AG04449 (cell line): ENCODE measurements at regions not wholly inside any gene's neighbourhood (a gene's known extent, or its start where the extent isn't known, plus 50 kb on each side); places are given as distances from the start of the nearest gene placed in this dataset.

Experiments used
- CTCF ChIA-PET: fragments of 350-600 bp; formaldehyde crosslinking; extraction: SDS; loops from one replicate; lab custom pipeline; 2021; ENCODE audit warnings: antibody characterized with exemption; lab: Yijun Ruan, JAX
- POLR2A ChIA-PET: fragments of 400-600, 350-600 bp; formaldehyde crosslinking; extraction: SDS; loops from one replicate; lab custom pipeline; 2020; ENCODE audit warnings: antibody characterized with exemption, inconsistent platforms; lab: Yijun Ruan, JAX
- DNase-seq: peaks from one replicate; pipeline ENCODE4 v3.0.0-alpha.2; 2010; ENCODE audit warnings: low read depth, low spot score
- H3K4me3 ChIP-seq: 2 replicates; pipeline ENCODE4 v1.5.1; 2011; ENCODE audit warnings: low read depth, mild to moderate bottlenecking, control low read depth, low read length
- TF ChIP-seq, protein P1 (sequence below): IDR thresholded peaks from one replicate; pipeline ENCODE4 v1.5.1; 2011; ENCODE audit warnings: mild to moderate bottlenecking, moderate library complexity, low read length, control low read depth, inconsistent platforms; ENCODE audit not compliant: insufficient read depth; ENCODE audit errors: missing control alignments

DNA sequence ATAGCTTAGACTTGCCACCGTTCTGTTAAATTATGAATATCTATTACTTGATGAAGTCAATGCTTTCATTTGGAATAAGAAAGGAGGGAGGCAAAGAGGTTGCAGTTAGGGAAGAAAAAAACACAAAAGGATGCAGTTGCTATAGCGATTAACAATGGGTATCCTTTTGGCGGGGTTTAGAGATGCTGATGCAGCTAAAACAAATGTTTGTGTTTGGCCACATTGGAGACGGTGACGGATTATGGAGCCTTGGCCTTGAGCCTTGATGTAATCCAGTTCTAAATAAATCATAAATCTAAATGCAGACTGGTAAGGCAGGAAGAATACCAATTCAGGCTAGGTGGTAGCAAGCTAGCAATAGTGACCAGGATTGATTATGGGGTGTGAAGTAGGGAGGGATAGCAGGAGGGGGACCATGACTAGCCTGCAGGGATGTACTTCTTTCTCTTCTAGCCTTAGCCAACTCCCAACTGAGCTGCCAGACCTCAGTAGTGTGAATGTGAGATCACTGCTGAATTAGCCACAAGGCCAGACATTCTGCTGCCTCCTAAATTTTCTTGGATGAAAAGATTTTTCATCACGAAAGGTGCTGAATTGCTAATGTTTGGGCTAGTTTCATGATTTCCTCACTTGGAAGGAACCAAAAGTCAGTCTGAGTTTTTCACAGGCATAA lies 160.3 kb downstream of the TLR4 start:
- ChIA-PET POLR2A (no interaction called here), CTCF (no interaction called here)
- no peak for DNase-seq
- TF ChIP-seq, protein P1, sequence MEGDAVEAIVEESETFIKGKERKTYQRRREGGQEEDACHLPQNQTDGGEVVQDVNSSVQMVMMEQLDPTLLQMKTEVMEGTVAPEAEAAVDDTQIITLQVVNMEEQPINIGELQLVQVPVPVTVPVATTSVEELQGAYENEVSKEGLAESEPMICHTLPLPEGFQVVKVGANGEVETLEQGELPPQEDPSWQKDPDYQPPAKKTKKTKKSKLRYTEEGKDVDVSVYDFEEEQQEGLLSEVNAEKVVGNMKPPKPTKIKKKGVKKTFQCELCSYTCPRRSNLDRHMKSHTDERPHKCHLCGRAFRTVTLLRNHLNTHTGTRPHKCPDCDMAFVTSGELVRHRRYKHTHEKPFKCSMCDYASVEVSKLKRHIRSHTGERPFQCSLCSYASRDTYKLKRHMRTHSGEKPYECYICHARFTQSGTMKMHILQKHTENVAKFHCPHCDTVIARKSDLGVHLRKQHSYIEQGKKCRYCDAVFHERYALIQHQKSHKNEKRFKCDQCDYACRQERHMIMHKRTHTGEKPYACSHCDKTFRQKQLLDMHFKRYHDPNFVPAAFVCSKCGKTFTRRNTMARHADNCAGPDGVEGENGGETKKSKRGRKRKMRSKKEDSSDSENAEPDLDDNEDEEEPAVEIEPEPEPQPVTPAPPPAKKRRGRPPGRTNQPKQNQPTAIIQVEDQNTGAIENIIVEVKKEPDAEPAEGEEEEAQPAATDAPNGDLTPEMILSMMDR: no peak
- no peak overlapping the region for H3K4me3 ChIP-seq

DNA sequence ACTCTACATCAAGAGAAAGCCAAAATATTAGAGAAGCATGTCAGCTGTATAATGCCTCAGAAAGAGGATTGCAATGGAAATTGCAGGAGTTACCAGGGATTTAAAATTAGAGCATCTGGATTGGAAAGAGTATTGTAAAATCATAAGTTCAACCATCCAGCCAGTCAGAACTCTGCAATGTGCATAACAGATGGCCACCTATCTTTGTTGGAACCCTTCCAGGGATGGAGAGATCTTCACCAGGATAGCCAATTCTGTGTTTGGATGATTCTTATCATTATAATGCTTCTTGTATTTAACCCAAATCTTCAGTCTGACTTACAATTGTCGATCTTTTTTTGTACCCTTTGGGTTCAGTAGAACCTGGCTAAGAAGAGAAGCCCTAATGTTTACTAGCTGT lies 164.4 kb downstream of the TLR4 start:
- POLR2A ChIA-PET: no interaction called here
- TF ChIP-seq, protein P1: no peak

DNA sequence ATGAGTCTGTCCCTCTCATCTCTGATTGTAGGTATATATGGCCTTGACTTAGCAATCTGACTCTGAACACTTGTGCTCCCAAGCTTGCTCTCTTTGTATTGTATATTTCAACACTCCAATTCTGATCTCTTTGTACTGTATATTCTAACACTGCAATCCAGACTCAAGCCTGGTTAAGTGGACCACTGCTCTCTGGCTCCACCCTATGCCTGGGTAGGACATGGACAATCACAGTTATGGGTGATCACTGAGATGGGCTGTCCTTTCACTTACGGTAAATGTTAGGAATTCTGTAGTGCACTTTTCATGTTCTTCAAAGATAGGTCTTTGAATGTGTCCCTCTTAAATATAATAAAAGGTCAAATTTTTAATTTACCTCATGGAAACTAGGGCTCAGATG lies 165.1 kb downstream of the TLR4 start:
- ChIA-PET POLR2A (no interaction called here), CTCF (no interaction called here)
- TF ChIP-seq, protein P1: no peak
- DNase-seq: no peak
- H3K4me3 ChIP-seq: no peak overlapping the region

More for the DNA sequence above, 164.4 kb downstream of the TLR4 start:
- CTCF ChIA-PET: no interaction called here
- no peak overlapping the region for H3K4me3 ChIP-seq
- DNase-seq: no peak

DNA sequence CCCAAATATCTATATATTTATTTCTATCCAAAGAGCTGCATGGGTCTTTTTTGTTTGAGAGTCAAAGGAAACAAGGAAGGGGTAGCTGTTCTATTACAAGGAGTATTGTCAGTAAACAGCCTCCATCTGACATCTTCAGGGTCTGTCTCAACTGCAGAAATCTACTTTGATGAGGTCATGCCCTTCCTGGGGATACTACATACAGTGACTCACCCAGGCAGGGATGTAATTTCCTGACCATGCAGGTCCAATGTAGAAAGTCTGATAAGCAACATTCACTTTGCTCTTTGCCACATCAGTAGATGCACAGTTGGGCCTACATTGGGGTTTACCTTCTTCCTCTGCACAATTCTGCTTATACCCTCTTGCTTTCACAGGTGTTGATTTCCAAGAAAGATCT lies 165.5 kb downstream of the TLR4 start:
- no peak for DNase-seq
- CTCF ChIA-PET: no interaction called here
- POLR2A ChIA-PET: no interaction called here

DNA sequence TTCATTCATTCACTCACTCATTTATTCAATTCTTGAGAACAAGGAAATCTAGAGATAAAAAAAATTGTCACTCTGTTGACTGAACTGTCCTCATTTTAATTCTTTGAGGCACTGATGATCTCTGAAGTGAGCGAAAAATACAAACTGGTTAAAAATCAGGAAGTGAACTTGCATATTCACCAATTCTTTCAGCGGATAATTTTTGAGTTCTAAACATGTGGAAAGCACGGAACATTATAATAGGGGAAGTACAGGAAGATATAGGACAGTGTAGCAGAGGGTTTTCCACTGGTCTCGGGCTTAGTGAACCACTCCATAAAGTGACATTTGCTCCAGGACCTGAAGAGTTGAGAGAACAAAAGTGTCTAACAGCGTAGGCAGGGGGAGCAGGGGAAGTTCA lies 169.5 kb downstream of the TLR4 start:
- no peak for DNase-seq
- ChIA-PET POLR2A (no interaction called here), CTCF (no interaction called here)
- H3K4me3 ChIP-seq: no peak overlapping the region
- TF ChIP-seq, protein P1: no peak

More for the DNA sequence above, 165.5 kb downstream of the TLR4 start:
- H3K4me3 ChIP-seq: no peak overlapping the region
- TF ChIP-seq, protein P1: no peak

DNA sequence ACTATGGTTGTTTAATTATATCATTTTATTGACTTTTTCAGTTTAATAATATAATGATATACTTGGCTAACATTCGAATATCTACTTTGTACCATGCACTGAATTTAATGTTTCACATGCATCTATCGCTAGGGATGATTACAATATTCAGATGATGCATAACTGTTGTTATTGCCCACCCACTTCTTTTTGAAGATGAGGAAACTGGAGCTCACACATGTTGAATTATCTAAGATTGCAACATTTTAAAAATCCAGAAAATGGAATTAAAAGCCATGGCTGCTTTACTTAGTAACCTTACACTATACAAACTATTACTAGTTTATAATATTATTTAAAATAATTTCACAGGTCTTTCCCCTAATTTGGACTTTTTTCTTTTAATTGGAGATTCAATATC lies 171.7 kb downstream of the TLR4 start:
- ChIA-PET CTCF (no interaction called here), POLR2A (no interaction called here)

More for the DNA sequence above, 171.7 kb downstream of the TLR4 start:
- H3K4me3 ChIP-seq: no peak overlapping the region
- TF ChIP-seq, protein P1: no peak
- DNase-seq: no peak
